UCSD-AML1 (cell line): ENCODE measurements at regions not wholly inside any gene's neighbourhood (a gene's known extent, or its start where the extent isn't known, plus 50 kb on each side); places are given as distances from the start of the nearest gene placed in this dataset.

Experiments used
- DNase-seq: peaks from one replicate; lab custom pipeline; 2025; ENCODE audit not compliant: unreplicated experiment; lab: John Stamatoyannopoulos, UW

DNA sequence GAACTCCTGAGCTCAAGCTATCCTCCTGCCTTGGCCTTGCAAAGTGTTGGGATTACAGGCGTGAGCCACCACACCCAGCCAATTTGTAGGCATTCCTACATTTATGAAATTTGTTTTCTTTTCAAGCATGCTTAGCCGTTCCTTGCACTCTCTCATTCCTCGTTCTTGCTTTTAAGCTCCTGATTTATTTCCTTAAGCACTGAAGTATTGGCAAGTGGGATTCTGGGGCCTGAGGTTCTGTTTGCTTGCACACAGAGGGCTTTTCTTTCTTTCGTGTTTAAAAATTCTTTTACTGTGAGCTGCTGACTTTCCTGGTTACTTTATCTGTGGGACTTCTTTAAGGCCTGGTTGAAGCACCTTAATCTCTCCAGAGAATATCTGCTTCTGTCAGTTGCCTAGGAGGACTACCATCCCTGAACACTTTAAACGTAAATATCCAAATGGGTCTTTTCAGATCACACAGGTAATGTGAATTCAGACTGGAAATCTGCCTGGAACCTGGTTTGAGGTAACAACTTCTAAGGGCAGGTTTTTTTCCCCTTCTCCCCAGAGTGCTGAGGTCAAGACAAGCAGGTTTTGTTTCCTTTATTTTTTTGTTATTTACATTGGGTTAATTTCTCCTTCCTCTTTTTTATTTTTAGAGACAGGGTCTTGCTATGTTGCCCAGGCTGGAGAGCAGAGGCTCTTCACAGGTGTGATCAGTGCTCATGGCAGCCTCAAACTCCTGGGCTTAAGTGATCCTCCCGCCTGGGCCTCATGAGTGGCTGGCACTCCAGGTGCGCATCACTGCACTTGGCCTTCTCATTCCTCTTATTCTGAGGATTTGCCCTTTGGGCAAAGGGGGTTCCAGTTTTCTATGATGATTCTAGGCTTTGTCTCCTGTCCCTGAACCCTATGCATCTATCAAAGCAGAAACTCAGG is 102.9 kb downstream of the PFKFB3 start:
- no peak for DNase-seq

DNA sequence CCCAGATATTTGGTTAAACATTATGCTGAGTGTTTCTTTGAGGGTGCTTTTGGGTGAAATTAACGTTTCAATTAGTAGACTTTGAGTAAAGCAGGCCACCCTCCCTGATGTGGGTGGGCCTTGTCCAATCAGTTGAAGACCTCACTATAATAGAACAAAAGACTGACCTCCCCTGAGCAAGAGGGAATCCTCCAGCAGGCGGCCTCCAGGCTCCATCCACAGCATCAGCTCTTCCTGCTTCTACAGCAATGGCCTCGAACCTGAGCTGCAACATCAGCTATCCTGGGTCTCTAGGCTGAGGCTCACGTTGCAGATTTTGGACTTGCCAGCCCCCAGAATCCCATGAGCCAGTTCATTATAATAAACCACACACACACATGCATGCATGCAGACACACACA is 104.2 kb downstream of the PFKFB3 start:
- no peak for DNase-seq

DNA sequence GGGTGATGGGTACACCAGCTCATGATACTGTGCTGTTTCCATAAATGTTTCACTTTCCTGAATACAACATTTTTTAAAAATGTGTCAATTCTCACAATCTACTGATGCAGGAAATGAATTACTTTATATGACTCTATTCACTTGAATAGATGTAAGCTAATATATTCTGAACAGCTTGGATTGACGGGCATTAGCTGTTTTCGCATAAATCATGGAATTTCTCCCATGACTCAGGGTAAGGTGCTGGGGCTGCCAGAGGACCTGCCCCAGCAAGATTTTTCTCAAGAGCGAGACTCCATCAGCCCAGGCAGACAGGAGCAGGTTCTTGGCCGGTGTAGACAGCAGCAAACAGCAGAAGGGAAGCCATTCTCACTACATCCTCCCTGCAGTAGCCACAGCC is 107.1 kb downstream of the PFKFB3 start:
- DNase-seq, result no peak

DNA sequence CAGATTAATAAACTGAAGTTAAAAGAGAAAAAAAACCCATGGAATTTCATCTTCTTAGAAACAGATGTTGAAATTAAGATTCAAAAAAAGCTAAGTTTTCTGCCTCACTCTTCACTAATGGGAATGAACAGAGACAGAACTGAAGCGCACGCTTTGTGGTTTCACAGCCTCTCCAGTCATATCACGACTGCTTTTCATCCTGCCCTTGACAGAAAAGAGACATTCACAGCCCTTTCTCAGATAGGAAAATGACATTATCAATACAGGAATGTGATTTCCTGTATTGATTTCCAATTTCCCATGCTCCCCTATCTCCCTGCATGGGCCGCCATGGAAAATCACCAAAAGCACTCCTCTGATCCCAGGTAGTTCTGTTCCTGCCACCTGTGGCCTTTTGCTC is 108.2 kb downstream of the PFKFB3 start:
- no peak for DNase-seq

DNA sequence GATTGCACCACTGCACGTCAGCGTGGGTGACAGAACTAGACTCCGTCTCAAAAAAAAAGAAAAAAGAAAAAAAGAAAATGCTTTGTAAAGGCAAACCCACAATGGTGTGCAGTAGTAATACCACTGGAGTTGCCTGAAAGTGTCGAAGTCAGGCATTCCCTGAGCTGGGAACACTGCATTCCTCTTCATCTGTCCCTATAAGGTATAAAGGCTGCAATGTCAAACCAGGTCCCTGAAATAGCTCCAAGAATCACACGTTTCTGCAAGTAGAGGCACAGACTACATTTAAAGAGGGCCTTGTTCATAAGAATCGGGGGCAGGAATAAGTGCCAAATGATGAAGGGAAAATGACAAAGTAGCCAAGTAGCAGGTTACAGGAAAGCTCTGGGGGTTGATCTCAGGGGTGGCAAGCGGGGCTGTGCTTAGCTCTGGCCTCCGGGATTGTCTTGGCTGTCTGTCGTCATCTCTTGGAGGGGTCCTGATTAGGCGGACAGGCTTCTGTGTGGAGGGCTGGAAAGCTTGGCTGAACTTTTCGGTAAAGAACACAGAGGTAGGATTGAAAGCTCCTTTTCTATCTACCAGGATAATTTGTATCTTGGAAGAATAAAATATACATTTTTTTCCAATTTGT is 109.1 kb downstream of the PFKFB3 start:
- no peak for DNase-seq

DNA sequence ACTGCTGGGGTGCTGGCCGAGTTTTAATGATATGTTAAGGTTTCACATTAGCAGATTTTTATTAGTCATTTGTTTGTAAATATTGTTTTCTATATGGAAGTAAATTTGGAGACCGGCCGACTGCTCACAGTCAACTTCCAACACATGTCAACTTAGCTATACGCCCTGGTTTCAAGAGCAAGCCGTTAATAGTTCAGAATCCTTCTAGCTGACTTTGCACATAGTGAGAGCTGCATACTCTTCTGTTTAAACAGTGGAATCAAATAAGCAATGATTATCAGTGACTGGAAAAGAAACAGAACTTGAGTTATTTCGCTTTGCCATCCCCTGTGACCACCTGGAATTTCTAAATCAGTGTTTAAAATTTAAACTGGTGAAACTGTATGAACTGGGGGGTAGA is 109.9 kb downstream of the PFKFB3 start:
- no peak for DNase-seq

DNA sequence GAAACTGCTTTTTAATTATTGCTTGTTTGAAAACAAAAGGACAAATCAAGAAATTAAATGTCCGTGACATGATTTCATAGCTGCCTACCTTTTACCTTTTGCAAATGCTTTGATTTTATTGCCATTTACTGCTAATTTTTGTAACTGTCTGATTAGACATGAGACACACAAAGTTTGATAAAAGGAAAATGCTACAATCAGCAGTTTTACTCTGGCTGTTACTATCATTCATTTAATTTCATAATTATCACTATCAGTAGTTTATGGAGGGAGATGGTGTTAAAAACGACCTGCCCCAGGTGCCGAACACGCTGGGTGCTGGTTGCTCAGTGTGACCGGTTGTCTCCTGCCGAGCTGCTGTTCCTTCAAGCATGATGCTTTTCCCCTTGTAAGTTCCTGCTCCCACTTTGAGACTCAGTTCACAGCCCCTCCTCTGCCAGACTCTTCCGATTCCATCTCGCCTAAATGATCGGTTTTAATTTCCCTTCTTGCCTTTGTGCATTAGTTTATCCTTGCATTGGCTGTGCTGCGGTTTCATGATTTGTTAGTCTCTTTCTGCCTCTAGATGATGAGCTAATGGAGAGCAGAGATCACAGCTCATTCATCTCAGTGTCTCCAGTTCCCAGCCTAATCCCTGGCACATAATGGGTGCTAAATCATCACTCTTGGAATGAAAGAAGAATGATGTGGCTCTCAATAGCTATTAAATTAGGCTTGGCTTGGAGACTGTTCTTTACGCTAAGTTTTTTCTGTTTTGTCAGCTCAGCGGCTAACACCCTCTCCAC is 110.6 kb downstream of the PFKFB3 start:
- DNase-seq, result no peak

DNA sequence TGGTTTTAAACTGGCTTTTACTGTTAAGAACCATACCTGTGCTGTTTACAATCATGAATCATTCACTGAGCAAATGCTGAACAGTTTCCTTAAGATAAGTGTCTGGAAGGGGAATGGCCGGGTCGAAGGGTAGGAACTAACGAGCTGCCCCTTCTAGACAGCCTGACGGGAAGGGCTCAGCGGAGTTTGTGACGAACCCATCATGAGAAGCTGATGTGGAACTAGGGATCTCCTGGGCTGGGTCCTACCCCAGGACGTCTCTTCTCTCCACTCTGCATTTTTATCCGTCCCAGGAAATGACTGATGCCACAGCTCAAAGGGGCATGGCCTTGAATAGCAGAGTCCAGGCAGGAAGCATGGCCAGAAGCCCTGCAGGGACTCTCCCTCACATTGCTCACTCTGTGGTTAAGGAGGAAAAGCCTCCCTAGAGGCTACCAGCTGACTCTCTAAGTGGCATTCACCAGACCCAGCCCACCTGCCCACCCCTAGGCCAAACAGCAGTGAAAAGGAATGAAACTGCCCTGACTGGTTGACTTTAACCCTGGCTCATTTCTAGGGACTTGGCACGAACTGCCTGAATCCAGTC is 112.0 kb downstream of the PFKFB3 start:
- DNase-seq, result peak; percentile 54

DNA sequence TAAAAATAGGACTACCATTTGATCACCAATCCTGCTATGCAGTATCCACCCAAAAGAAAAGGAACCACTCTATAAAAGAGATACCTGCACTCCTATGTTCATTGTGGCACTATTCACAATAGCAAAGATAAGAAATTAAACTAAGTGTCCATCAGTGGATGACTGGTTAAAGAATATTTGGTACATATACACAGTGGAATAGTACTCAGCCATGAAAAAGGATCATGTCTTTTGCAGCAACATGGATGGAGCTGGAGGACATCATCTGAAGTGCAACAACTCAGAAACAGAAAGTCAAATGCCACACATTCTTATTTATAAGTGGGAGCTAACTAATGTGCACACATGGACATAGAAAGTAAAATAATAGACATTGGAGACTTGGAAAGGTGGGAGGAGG is 116.4 kb downstream of the PFKFB3 start:
- DNase-seq, result no peak

DNA sequence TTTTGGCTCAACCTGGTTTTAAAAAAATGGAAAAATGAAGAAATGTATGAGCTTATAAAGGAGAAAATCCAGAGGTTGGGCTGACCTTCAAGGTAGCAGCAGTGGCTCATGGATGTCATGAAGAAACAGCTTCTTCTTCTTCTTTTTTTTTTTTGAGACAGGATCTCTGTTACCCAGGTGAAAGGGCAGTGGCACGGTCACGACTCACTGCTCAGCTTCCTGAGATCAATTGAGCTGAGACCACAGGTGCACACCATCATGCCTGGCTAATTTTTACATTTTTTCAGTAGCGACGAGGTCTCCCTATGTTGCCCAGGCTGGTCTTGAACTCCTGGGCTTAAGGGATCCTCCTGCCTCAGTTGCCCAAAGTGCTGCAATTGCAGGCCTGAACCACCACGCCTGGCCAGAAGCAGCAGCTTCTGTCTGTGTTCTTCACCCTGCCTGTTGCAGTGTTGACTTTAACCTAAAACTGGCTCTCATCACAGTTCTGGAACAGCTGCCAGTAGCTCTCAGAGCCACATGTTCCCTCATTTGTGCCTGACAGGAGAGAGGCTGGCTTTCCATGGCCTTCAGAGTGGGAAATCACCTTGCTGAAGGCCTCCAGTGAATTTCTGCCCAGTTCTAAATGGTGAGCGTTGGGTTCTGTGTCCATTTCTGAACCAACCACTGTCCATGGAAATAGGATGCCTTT is 117.7 kb downstream of the PFKFB3 start:
- no peak for DNase-seq

DNA sequence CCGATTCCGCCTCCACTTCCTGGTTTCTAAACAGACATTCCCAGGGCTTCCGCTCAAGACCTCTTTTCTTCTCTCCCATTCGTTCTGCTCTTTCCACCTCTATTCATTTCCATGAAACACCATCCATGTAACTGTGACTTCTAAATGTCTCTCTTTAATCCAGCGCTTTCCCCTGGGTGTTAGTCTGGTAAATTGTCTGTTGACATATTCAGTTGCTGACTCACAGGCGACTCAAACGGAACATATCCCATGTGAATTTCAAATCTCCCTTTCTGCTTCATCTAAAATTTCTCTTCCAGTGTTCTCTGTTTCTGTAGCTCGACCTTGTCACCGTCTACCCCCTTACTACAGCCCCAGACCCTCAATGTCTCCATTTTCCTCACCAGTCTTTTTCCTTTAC is 119.1 kb downstream of the PFKFB3 start:
- DNase-seq, result no peak

DNA sequence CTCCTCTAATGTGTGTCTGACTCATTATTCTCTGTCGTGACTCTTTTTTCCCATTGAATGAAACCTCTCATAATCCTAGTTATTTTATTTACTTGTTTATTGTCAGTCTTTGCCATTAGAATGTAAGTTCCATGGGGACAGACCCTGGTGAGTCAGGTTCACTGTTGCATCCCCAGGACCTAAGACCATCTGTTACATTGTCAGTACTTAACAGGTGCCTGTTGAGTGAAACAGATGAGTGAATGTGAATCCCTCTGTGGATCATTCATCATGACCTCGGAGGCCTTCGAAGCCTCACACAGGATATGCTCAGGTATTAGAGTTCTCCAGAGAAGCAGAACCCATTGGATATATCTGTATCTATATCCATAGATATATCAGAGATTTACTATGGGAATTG is 120.1 kb downstream of the PFKFB3 start:
- DNase-seq, result no peak

DNA sequence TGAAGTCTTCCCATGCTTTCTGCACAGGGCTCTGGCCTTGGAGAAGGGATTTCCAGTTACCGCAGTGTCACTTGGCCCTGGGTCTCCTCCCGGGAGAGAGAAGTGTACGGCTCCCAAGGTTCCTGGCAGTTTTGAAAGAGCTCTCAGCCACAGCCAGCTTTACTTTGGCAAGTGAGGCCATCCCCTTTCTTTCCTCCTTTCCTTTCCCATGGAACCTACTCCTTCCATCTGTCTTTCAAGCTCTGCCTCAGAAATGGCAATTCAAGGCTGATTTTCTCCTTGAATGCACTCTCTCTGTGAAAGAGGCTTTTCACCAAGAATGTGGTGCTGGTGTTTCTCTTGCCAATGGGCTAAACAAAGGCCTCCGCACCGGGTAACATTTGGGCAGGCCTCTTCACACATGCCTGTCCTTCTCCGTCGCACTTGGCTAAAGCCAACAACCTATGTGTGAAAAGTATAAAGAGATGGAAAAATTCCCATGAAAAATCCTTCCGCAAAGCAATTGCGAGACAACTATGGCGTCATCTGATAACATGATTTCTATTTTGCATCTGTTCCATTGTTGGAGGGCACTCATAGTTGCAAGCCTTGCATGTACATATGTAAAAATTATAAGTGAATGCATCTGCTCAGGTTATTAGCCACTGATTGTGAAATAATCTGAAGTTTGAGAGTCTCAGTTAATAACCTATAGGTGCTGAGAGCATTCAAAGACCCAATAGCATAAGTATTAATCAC is 125.4 kb downstream of the PFKFB3 start:
- no peak for DNase-seq

DNA sequence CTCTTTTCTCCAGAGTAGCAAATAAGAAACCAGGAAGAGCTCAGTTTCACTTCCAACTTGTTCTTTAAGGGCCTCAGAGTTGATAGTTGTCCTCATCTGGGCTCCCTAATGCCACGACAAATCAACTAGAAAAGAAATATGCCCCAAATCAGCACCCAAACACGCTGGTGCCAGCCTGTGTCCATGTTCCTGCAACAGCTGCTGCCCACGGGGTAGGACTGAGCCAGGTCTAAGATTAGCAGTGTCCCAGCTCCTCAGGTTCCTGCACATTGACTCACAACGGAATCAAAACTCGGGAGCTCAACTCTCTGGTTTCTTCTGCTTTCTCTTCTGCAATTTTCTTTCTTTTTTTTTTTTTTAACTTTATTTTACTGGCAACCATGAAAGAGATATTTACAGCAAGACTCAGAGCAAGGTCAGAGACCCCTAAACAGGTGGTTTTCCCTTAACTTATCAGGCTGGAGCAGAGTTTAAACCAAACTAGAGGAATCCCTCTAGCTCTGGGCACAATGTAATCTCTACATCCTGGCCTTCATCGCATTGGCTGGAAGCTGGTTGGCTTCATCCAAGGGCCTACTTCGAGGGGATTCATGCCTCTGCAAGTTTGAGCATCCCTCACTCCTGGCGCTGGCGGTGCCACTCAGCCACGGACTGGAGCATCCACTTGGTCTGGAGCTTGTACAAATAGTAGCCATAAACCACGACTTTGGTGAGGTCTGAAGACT is 126.1 kb downstream of the PFKFB3 start:
- no peak for DNase-seq

DNA sequence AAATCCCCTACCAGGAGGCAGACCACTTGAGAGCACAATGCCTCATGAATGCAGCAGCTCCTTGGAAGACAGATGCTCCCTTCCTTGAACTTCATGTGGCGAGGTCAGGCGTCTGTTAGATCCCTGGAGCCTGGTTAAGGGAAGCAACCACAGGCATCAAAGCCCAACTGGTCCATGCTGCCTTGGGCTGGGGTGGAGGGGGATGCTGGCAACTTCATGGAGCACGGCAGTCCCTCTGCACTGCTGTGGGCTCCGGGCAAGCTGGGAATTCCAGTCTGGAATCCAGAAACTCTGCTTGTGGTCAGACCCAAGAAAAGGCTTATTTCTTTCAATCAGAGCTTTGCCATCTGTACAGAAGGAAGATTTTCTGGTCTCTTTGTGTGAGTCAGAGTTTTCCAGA is 130.4 kb downstream of the PFKFB3 start:
- DNase-seq, result no peak

DNA sequence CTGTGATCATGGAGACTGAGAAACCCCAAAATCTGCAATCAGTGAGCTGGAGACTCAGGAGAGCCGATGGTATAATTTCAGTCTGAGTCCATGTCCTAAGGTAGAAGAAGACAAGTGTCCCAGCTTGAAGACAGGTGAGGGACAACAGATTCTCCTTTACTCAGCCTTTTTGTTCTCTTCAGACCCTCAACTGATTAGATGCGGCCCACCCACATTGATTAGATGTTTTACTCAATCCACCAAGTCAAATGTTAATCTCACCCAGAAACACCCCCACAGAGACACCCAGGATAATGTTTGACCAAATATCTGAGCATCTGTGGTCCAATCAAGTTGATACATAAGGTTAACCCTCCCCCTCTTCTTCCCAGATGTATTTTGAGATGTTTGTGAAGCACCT is 131.2 kb downstream of the PFKFB3 start:
- DNase-seq, result no peak

DNA sequence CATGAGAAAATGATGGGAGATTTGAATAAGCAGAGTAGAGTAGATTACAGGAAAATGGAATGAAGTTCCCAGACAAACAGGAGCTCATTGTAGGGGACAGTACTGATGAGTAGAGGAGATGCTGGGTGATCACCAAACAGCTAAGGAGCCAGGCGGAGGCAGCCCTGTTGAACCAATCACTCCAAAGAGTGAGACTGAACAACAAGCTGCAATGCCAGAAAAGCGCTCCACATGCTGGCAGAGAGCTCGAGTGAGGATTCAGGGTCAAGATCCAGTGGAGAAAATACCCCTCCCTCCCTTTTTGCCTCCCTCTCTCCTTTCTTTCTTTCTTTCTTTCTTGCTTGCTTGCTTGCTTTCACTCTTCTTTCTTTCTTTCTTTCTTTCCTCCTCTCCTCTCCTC is 133.3 kb downstream of the PFKFB3 start:
- DNase-seq, result no peak

DNA sequence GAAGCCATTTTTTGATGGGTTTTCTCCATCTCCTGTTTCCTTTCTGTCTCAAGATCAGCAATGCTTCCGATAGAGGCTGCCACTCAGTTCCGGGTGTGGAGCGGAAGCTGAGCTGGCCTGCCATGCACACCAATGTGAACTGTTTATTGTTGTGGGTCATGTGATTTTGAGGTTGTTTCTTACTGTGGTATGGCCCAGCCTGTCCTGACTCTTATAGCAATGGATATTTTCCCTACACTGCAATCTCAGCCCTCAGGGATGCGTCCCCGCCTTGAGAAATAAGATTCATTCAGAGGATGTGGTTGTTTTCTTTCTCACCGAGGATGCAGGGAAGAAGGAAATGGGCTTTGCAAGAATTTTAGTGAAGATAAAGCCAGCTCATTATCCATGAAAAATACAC is 134.7 kb downstream of the PFKFB3 start:
- no peak for DNase-seq

DNA sequence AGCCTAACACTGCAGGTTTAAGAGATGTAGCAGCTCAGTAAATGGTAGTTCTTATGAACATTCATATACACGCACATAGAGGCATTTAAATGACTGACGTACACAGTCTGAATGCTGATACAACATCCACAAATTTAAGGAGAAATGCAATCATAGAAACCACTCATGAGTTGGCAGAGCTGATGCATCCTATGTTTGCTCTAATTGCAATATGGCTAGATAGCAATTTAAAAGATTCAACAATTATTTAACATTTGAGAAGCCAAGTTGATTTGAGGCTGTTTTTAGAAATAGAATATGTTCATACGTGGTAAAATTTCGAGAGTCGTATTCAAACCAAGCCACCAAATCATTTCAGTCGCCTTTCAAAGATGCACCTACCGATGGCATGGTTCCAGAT is 135.6 kb downstream of the PFKFB3 start:
- no peak for DNase-seq

DNA sequence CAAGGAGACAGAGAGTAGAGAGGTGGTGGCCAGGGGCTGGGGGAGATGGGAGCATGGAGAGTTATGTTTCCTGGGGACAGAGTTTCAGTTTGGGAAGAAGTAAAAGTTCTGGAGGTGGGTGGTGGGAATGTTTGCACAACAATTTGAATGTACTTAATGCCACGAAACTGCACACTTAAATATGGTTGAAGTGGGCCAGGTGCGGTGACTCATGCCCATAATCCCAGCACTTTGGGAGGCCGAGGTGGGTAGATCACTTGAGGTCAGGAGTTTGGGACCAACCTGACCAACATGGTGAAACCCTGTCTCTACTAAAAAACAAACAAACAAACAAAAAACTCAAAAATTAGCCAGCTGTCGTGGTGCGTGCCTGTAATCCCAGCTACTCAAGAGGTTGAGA is 137.2 kb downstream of the PFKFB3 start:
- DNase-seq, result no peak
